ENCODE measurements at regions not wholly inside any gene's neighbourhood (a gene's known extent, or its start where the extent isn't known, plus 50 kb on each side); places are given as distances from the start of the nearest gene placed in this dataset.

GRCh38 chr1:198825254-198825653 is 186.4 kb downstream of the PTPRC start:
- no peaks in the 10 kb centered on the region for H3K27me3 ChIP-seq (ENCODE audit: control insufficient read depth in 3 of 3, insufficient read depth in 3 of 3, low read length in 2 of 3)
- DNase-seq (peak in 2 of 3 donors; percentile 8 to 27), ATAC-seq (ENCODE audit: insufficient read depth, low FRiP score) (no peak)
- H3K9me3 ChIP-seq (ENCODE audit: control insufficient read depth in 4 of 4, insufficient read depth in 3 of 4, low read length in 3 of 4), result no peaks in the 10 kb centered on the region
- no peak overlapping the region for H3K27ac ChIP-seq (ENCODE audit: low read depth in 1 of 2, low read length in 1 of 2)
- no peaks in the 10 kb centered on the region for H3K36me3 ChIP-seq (ENCODE audit: control insufficient read depth in 4 of 4, insufficient read depth in 4 of 4, low read length in 4 of 4)
- no peaks in the 10 kb centered on the region for H3K4me1 ChIP-seq (ENCODE audit: control insufficient read depth in 5 of 5, insufficient read depth in 5 of 5, low read length in 5 of 5)
- H3K4me3 ChIP-seq, result no peak overlapping the region
- no peak overlapping the region for H3K9ac ChIP-seq (ENCODE audit: insufficient read depth in 1 of 2, low read length in 2 of 2)
- WGBS, 2 donors, result 66 to 78% methylated on average over 1 of the region's 1 CpG
- TF ChIP-seq, protein P1, sequence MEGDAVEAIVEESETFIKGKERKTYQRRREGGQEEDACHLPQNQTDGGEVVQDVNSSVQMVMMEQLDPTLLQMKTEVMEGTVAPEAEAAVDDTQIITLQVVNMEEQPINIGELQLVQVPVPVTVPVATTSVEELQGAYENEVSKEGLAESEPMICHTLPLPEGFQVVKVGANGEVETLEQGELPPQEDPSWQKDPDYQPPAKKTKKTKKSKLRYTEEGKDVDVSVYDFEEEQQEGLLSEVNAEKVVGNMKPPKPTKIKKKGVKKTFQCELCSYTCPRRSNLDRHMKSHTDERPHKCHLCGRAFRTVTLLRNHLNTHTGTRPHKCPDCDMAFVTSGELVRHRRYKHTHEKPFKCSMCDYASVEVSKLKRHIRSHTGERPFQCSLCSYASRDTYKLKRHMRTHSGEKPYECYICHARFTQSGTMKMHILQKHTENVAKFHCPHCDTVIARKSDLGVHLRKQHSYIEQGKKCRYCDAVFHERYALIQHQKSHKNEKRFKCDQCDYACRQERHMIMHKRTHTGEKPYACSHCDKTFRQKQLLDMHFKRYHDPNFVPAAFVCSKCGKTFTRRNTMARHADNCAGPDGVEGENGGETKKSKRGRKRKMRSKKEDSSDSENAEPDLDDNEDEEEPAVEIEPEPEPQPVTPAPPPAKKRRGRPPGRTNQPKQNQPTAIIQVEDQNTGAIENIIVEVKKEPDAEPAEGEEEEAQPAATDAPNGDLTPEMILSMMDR (IDR thresholded peaks at IDR 0.05; ENCODE audit: control extremely low read depth, extremely low read depth), result no peak

DNA sequence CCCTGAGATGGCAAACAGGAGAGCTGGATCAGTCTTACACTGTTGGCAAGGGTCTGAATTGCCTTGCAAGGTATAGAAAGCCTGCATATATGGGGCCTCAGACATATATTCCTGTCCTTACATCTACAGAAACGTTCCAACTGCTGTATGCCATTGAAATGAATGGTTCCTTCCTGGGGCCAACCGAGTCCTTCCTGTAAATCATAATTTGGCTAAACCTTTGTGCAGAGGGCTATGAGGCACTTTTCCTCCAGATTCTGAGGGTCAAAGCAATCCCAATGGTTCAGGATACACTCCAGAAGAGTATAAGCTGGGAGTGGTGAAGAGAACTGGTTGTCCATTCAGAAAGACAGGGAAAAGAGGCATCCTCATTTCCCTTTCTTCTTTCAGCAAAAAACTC is 190.5 kb downstream of the PTPRC start:
- Histone ChIP-seq H3K9me3 (ENCODE audit: control insufficient read depth in 4 of 4, insufficient read depth in 3 of 4, low read length in 3 of 4) (no peaks in the 10 kb centered on the region), H3K27ac (ENCODE audit: low read depth in 1 of 2, low read length in 1 of 2) (no peak overlapping the region), H3K4me1 (ENCODE audit: control insufficient read depth in 5 of 5, insufficient read depth in 5 of 5, low read length in 5 of 5) (peaks cover 0 to 2% (median 0%) of the 10 kb centered on the region in 5 donors), H3K4me3 (no peak overlapping the region), H3K36me3 (ENCODE audit: control insufficient read depth in 4 of 4, insufficient read depth in 4 of 4, low read length in 4 of 4) (no peaks in the 10 kb centered on the region), H3K27me3 (ENCODE audit: control insufficient read depth in 3 of 3, insufficient read depth in 3 of 3, low read length in 2 of 3) (no peaks in the 10 kb centered on the region), H3K9ac (ENCODE audit: insufficient read depth in 1 of 2, low read length in 2 of 2) (no peak overlapping the region)
- TF ChIP-seq, protein P1 (IDR thresholded peaks at IDR 0.05; ENCODE audit: control extremely low read depth, extremely low read depth), result no peak
- ATAC-seq (ENCODE audit: insufficient read depth, low FRiP score), result no peak
- DNase-seq, result no peak
- 69 to 83% methylated on average over 2 of the region's 2 CpGs for WGBS, 2 donors

DNA sequence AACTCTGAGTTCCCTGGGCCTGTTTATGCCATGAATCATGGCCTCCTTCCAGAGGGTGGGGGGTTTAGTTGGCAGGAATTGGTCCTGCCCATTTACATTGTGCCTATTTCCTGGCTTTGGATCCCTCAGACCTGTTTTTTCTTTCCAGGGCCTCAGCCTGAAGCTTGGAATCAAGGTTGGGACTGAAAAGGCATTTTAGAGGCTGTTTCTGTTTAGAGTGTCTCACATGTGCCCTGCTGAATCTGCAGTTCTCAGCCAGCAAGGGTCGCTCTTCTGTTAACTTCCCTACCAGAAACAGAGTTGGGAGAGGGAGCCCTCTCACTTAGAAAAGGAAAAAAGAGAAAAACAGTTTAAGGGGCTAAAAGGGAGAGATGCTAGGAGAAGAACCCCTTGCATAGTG is 191.1 kb downstream of the PTPRC start:
- ATAC-seq (ENCODE audit: insufficient read depth, low FRiP score), result no peak
- WGBS, 2 donors, result 65 to 82% methylated on average over 1 of the region's 1 CpG
- Histone ChIP-seq H3K4me1 (ENCODE audit: control insufficient read depth in 5 of 5, insufficient read depth in 5 of 5, low read length in 5 of 5) (peaks cover 0 to 2% (median 0%) of the 10 kb centered on the region in 5 donors), H3K27me3 (ENCODE audit: control insufficient read depth in 3 of 3, insufficient read depth in 3 of 3, low read length in 2 of 3) (no peaks in the 10 kb centered on the region), H3K9me3 (ENCODE audit: control insufficient read depth in 4 of 4, insufficient read depth in 3 of 4, low read length in 3 of 4) (no peaks in the 10 kb centered on the region), H3K27ac (ENCODE audit: low read depth in 1 of 2, low read length in 1 of 2) (no peak overlapping the region), H3K36me3 (ENCODE audit: control insufficient read depth in 4 of 4, insufficient read depth in 4 of 4, low read length in 4 of 4) (no peaks in the 10 kb centered on the region), H3K4me3 (no peak overlapping the region), H3K9ac (ENCODE audit: insufficient read depth in 1 of 2, low read length in 2 of 2) (no peak overlapping the region)
- DNase-seq, result peak in 2 of 3 donors; percentile 29 to 34
- TF ChIP-seq, protein P1 (IDR thresholded peaks at IDR 0.05; ENCODE audit: control extremely low read depth, extremely low read depth), result no peak

- ATAC-seq (ENCODE audit: insufficient read depth, low FRiP score), result no peak
- Histone ChIP-seq H3K4me3 (no peak overlapping the region), H3K36me3 (ENCODE audit: control insufficient read depth in 4 of 4, insufficient read depth in 4 of 4, low read length in 4 of 4) (no peaks in the 10 kb centered on the region), H3K27ac (ENCODE audit: low read depth in 1 of 2, low read length in 1 of 2) (no peak overlapping the region), H3K27me3 (ENCODE audit: control insufficient read depth in 3 of 3, insufficient read depth in 3 of 3, low read length in 2 of 3) (no peaks in the 10 kb centered on the region), H3K9ac (ENCODE audit: insufficient read depth in 1 of 2, low read length in 2 of 2) (no peak overlapping the region), H3K4me1 (ENCODE audit: control insufficient read depth in 5 of 5, insufficient read depth in 5 of 5, low read length in 5 of 5) (peaks cover 0 to 2% (median 0%) of the 10 kb centered on the region in 5 donors), H3K9me3 (ENCODE audit: control insufficient read depth in 4 of 4, insufficient read depth in 3 of 4, low read length in 3 of 4) (no peaks in the 10 kb centered on the region)
- no peak for DNase-seq
- 89 to 91% methylated on average over 6 of the region's 6 CpGs for WGBS, 2 donors
- TF ChIP-seq, protein P1 (IDR thresholded peaks at IDR 0.05; ENCODE audit: control extremely low read depth, extremely low read depth), result no peak
Observed at GRCh38 chr1:198830412-198830811, 191.6 kb downstream of the PTPRC start.

Measured in lung (tissue), 11 donors.